GM23338 (cell line): ENCODE measurements at regions not wholly inside any gene's neighbourhood (a gene's known extent, or its start where the extent isn't known, plus 50 kb on each side); places are given as distances from the start of the nearest gene placed in this dataset.

Experiments used
- ATAC-seq: fragments of 200-7000 bp; cut with Tn5 transposase; 3 replicates; pipeline ENCODE4 v1.9.1; 2020
- DNase-seq: peaks from one replicate; pipeline ENCODE4 v3.0.0-alpha.2; 2015; ENCODE audit warnings: low spot score
- H2AFZ ChIP-seq: fragments of 200-600 bp; sonication (generic); 2 replicates; pipeline ENCODE4 v1.8.0; 2016; ENCODE audit warnings: antibody characterized with exemption, mild to moderate bottlenecking, moderate library complexity
- H3F3A ChIP-seq: fragments of 200-600 bp; sonication (generic); replicated peaks from 2 replicates; pipeline ENCODE4 v1.8.0; 2017; ENCODE audit warnings: antibody characterized with exemption, mixed run types, low read depth
- H3K27ac ChIP-seq: fragments of 200-600 bp; sonication (generic); 2 replicates; pipeline ENCODE4 v1.6.1; 2016; ENCODE audit warnings: low read depth
- H3K27me3 ChIP-seq: fragments of 200-600 bp; sonication (generic); 2 replicates; pipeline ENCODE4 v1.8.0; 2016; ENCODE audit warnings: mild to moderate bottlenecking, mixed run types, moderate library complexity; ENCODE audit not compliant: insufficient read depth
- H3K36me3 ChIP-seq: fragments of 200-600 bp; sonication (generic); 2 replicates; pipeline ENCODE4 v1.8.0; 2016; ENCODE audit warnings: mild to moderate bottlenecking; ENCODE audit not compliant: insufficient read depth
- H3K4me1 ChIP-seq: fragments of 200-600 bp; sonication (generic); 2 replicates; pipeline ENCODE4 v1.8.0; 2016; ENCODE audit warnings: mild to moderate bottlenecking, moderate library complexity; ENCODE audit not compliant: insufficient read depth
- H3K4me2 ChIP-seq: fragments of 200-600 bp; sonication (generic); 2 replicates; pipeline ENCODE4 v1.7.1; 2017; ENCODE audit warnings: mixed run types
- H3K4me3 ChIP-seq: fragments of 200-600 bp; sonication (generic); 2 replicates; pipeline ENCODE4 v1.6.1; 2016; ENCODE audit warnings: mixed run types
- H3K79me2 ChIP-seq: fragments of 200-600 bp; sonication (generic); replicated peaks from 2 replicates; pipeline ENCODE4 v1.8.0; 2017; ENCODE audit warnings: mild to moderate bottlenecking; ENCODE audit not compliant: insufficient read depth
- H3K9me2 ChIP-seq: fragments of 200-600 bp; sonication (generic); 2 replicates; pipeline ENCODE4 v1.8.0; 2017; ENCODE audit not compliant: insufficient read depth
- H4K20me1 ChIP-seq: fragments of 200-600 bp; sonication (generic); replicated peaks from 2 replicates; pipeline ENCODE4 v1.8.0; 2017; ENCODE audit warnings: mild to moderate bottlenecking; ENCODE audit not compliant: insufficient read depth
- H3K27ac Mint-ChIP-seq: 2 replicates; pipeline ENCODE4 v1.8.0; 2020; ENCODE audit warnings: inconsistent platforms, mild to moderate bottlenecking, moderate library complexity, mixed read lengths
- H3K27me3 Mint-ChIP-seq: 3 replicates; pipeline ENCODE4 v1.8.0; 2022; ENCODE audit warnings: low read depth, mild to moderate bottlenecking, moderate library complexity, mixed read lengths, inconsistent platforms; ENCODE audit not compliant: insufficient read depth, poor library complexity
- H3K36me3 Mint-ChIP-seq: 3 replicates; pipeline ENCODE4 v1.8.0; 2021; ENCODE audit warnings: low read depth, mild to moderate bottlenecking, inconsistent platforms, moderate library complexity, mixed read lengths
- H3K4me1 Mint-ChIP-seq: 3 replicates; pipeline ENCODE4 v1.8.0; 2020; ENCODE audit warnings: mild to moderate bottlenecking, inconsistent platforms, mixed read lengths
- H3K4me3 Mint-ChIP-seq: 3 replicates; pipeline ENCODE4 v1.8.0; 2021; ENCODE audit warnings: moderate library complexity, mild to moderate bottlenecking, inconsistent platforms, mixed read lengths
- H3K9me3 Mint-ChIP-seq: 3 replicates; pipeline ENCODE4 v1.8.0; 2020; ENCODE audit warnings: moderate library complexity, mild to moderate bottlenecking, inconsistent platforms, mixed read lengths
- CREB1 ChIP-seq: fragments of 250-450 bp; sonication (Bioruptor Pico); IDR thresholded peaks from 2 replicates; pipeline ENCODE4 v1.5.0; 2020; ENCODE audit warnings: low read depth, mild to moderate bottlenecking, moderate library complexity
- EZH2phosphoT487 ChIP-seq: fragments of 200-600 bp; sonication (generic); IDR thresholded peaks from one replicate; pipeline ENCODE4 v1.8.1; 2018; ENCODE audit warnings: antibody characterized with exemption; ENCODE audit not compliant: unreplicated experiment
- JUNB ChIP-seq: IDR thresholded peaks from one replicate; pipeline ENCODE4 v1.6.1; 2016; ENCODE audit warnings: antibody characterized with exemption; ENCODE audit not compliant: unreplicated experiment
- POLR2AphosphoS5 ChIP-seq: IDR thresholded peaks from 2 replicates; pipeline ENCODE4 v1.6.1; 2016; ENCODE audit warnings: antibody characterized with exemption, low read depth
- STAT1 ChIP-seq: IDR thresholded peaks from one replicate; pipeline ENCODE4 v1.6.1; 2016; ENCODE audit warnings: antibody characterized with exemption; ENCODE audit not compliant: unreplicated experiment
- ZNF114 ChIP-seq: fragments of 250-450 bp; sonication (Bioruptor Pico); IDR thresholded peaks from 2 replicates; pipeline ENCODE4 v1.5.0; 2020; ENCODE audit warnings: mild to moderate bottlenecking, moderate library complexity
- ZNF331 ChIP-seq: fragments of 250-450 bp; sonication (Bioruptor Pico); IDR thresholded peaks from 2 replicates; pipeline ENCODE4 v1.5.0; 2020; ENCODE audit warnings: low read depth, mild to moderate bottlenecking, moderate library complexity
- TF ChIP-seq, protein P1 (sequence below): fragments of 250-450 bp; sonication (Bioruptor Pico); IDR thresholded peaks from 2 replicates; pipeline ENCODE4 v1.5.0; 2020; ENCODE audit warnings: mild to moderate bottlenecking, moderate library complexity
- TF ChIP-seq, protein P2 (sequence below), 2 experiments: fragments of 200-600 bp in 1 of 2; sonication (generic) in 1 of 2; conservative IDR thresholded peaks; 2 replicates each; pipeline versions ENCODE4 v1.5.1 to v1.6.1; 2016 to 2017; ENCODE audit warnings: antibody characterized with exemption in 2 of 2, low read depth in 2 of 2, mild to moderate bottlenecking in 2 of 2, moderate library complexity in 1 of 2
- TF ChIP-seq, protein P3 (sequence below): IDR thresholded peaks from 2 replicates; pipeline ENCODE4 v1.6.1; 2016; ENCODE audit warnings: antibody characterized with exemption

DNA sequence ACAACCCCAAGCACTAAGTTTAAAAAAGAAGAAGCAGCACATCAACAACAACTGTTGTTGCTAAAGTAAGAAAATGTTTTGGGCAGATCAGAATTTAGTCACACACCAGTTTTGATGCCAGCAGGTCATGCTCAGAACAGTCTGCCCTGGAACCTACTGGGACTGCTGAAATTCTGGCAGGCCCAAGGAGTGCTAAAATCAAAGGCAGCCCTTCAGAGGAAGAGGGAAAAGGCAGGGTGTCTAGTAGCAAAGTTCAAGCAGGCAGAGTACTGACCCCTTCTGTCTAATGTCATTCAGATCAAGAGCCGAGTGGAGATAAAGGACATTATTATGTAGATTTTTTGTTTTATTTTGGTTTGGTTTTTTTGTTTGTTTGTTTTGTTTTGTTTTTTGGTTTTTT is 96.6 kb upstream of the LOC128125822 start (continued):
- TF ChIP-seq, protein P1, sequence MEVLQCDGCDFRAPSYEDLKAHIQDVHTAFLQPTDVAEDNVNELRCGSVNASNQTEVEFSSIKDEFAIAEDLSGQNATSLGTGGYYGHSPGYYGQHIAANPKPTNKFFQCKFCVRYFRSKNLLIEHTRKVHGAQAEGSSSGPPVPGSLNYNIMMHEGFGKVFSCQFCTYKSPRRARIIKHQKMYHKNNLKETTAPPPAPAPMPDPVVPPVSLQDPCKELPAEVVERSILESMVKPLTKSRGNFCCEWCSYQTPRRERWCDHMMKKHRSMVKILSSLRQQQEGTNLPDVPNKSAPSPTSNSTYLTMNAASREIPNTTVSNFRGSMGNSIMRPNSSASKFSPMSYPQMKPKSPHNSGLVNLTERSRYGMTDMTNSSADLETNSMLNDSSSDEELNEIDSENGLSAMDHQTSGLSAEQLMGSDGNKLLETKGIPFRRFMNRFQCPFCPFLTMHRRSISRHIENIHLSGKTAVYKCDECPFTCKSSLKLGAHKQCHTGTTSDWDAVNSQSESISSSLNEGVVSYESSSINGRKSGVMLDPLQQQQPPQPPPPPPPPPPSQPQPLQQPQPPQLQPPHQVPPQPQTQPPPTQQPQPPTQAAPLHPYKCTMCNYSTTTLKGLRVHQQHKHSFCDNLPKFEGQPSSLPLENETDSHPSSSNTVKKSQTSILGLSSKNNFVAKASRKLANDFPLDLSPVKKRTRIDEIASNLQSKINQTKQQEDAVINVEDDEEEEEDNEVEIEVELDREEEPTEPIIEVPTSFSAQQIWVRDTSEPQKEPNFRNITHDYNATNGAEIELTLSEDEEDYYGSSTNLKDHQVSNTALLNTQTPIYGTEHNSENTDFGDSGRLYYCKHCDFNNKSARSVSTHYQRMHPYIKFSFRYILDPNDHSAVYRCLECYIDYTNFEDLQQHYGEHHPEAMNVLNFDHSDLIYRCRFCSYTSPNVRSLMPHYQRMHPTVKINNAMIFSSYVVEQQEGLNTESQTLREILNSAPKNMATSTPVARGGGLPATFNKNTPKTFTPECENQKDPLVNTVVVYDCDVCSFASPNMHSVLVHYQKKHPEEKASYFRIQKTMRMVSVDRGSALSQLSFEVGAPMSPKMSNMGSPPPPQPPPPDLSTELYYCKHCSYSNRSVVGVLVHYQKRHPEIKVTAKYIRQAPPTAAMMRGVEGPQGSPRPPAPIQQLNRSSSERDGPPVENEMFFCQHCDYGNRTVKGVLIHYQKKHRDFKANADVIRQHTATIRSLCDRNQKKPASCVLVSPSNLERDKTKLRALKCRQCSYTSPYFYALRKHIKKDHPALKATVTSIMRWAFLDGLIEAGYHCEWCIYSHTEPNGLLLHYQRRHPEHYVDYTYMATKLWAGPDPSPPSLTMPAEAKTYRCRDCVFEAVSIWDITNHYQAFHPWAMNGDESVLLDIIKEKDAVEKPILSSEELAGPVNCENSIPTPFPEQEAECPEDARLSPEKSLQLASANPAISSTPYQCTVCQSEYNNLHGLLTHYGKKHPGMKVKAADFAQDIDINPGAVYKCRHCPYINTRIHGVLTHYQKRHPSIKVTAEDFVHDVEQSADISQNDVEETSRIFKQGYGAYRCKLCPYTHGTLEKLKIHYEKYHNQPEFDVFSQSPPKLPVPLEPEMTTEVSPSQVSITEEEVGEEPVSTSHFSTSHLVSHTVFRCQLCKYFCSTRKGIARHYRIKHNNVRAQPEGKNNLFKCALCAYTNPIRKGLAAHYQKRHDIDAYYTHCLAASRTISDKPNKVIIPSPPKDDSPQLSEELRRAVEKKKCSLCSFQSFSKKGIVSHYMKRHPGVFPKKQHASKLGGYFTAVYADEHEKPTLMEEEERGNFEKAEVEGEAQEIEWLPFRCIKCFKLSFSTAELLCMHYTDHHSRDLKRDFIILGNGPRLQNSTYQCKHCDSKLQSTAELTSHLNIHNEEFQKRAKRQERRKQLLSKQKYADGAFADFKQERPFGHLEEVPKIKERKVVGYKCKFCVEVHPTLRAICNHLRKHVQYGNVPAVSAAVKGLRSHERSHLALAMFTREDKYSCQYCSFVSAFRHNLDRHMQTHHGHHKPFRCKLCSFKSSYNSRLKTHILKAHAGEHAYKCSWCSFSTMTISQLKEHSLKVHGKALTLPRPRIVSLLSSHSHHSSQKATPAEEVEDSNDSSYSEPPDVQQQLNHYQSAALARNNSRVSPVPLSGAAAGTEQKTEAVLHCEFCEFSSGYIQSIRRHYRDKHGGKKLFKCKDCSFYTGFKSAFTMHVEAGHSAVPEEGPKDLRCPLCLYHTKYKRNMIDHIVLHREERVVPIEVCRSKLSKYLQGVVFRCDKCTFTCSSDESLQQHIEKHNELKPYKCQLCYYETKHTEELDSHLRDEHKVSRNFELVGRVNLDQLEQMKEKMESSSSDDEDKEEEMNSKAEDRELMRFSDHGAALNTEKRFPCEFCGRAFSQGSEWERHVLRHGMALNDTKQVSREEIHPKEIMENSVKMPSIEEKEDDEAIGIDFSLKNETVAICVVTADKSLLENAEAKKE (CRISPR knock-in tag) = no peak
- no peak for TF ChIP-seq ZNF114 (CRISPR knock-in tag)
- no peak for TF ChIP-seq CREB1
- no peak for TF ChIP-seq POLR2AphosphoS5
- no peak for TF ChIP-seq STAT1
- no peak for TF ChIP-seq JUNB
- TF ChIP-seq, protein P2, sequence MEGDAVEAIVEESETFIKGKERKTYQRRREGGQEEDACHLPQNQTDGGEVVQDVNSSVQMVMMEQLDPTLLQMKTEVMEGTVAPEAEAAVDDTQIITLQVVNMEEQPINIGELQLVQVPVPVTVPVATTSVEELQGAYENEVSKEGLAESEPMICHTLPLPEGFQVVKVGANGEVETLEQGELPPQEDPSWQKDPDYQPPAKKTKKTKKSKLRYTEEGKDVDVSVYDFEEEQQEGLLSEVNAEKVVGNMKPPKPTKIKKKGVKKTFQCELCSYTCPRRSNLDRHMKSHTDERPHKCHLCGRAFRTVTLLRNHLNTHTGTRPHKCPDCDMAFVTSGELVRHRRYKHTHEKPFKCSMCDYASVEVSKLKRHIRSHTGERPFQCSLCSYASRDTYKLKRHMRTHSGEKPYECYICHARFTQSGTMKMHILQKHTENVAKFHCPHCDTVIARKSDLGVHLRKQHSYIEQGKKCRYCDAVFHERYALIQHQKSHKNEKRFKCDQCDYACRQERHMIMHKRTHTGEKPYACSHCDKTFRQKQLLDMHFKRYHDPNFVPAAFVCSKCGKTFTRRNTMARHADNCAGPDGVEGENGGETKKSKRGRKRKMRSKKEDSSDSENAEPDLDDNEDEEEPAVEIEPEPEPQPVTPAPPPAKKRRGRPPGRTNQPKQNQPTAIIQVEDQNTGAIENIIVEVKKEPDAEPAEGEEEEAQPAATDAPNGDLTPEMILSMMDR (conservative IDR thresholded peaks at IDR 0.05; ENCODE audit: low read depth in 2 of 2) = no peak
- TF ChIP-seq EZH2phosphoT487 = no peak
- no peak for TF ChIP-seq ZNF331 (CRISPR knock-in tag)

DNA sequence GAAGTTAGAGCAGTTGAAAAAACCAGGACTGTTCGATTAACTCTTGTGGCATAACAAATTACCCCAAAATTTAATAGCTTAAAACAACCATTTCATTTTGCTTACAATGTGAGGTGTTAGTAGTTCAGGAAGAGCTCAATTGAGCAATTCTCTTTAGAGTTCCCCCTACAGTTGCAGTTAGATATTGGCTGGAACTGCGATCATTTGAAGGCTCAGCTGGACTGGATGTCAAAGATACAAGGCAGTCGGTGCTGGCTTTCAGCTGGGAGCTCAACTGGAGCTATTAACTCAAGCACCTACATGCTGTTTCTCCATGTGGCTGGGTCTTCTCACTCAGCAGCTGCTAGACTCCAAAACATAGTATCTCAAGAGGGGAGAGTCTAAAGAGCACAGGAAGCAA is 96.0 kb upstream of the LOC128125822 start:
- Histone ChIP-seq H3F3A (no peaks in the 10 kb centered on the region), H3K4me3 (no peak overlapping the region), H3K27ac (no peak overlapping the region), H3K27me3 (no peaks in the 10 kb centered on the region), H3K4me2 (no peak overlapping the region), H3K36me3 (no peaks in the 10 kb centered on the region), H3K79me2 (no peaks in the 10 kb centered on the region), H2AFZ (no peak overlapping the region), H3K9me2 (no peaks in the 10 kb centered on the region), H4K20me1 (no peaks in the 10 kb centered on the region), H3K4me1 (no peaks in the 10 kb centered on the region)
- no peak overlapping the region for H3K4me3 Mint-ChIP-seq
- H3K9me3 Mint-ChIP-seq = peaks cover 14% of the 10 kb centered on the region; the same call in 2 of the 3 replicates
- DNase-seq (peak; percentile 25), ATAC-seq (peak; percentile 48; the same call in 2 of the 3 replicates)
- H3K4me1 Mint-ChIP-seq = peaks cover 5% of the 10 kb centered on the region
- H3K27ac Mint-ChIP-seq = no peak overlapping the region
- H3K27me3 Mint-ChIP-seq = no peaks in the 10 kb centered on the region
- no peaks in the 10 kb centered on the region for H3K36me3 Mint-ChIP-seq
- TF ChIP-seq, protein P3, sequence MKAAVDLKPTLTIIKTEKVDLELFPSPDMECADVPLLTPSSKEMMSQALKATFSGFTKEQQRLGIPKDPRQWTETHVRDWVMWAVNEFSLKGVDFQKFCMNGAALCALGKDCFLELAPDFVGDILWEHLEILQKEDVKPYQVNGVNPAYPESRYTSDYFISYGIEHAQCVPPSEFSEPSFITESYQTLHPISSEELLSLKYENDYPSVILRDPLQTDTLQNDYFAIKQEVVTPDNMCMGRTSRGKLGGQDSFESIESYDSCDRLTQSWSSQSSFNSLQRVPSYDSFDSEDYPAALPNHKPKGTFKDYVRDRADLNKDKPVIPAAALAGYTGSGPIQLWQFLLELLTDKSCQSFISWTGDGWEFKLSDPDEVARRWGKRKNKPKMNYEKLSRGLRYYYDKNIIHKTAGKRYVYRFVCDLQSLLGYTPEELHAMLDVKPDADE = no peak
- TF ChIP-seq JUNB (no peak), EZH2phosphoT487 (no peak), ZNF331 (CRISPR knock-in tag) (no peak)
- TF ChIP-seq, protein P2 (conservative IDR thresholded peaks at IDR 0.05; ENCODE audit: low read depth in 2 of 2) = no peak
